ENCODE measurements at regions not wholly inside any gene's neighbourhood (a gene's known extent, or its start where the extent isn't known, plus 50 kb on each side); places are given as distances from the start of the nearest gene placed in this dataset.
"Not testable (repeated sequence)": the region's sequence is repeated elsewhere in the genome, so short reads cannot be mapped to it uniquely, and the experiment has no call there.

GRCh38 chr6:27599859-27600532 is 127.1 kb upstream of the ZNF184 start:
- no peak for DNase-seq (ENCODE audit: low spot score in 2 of 2)
- no peak for FAIRE-seq

DNA sequence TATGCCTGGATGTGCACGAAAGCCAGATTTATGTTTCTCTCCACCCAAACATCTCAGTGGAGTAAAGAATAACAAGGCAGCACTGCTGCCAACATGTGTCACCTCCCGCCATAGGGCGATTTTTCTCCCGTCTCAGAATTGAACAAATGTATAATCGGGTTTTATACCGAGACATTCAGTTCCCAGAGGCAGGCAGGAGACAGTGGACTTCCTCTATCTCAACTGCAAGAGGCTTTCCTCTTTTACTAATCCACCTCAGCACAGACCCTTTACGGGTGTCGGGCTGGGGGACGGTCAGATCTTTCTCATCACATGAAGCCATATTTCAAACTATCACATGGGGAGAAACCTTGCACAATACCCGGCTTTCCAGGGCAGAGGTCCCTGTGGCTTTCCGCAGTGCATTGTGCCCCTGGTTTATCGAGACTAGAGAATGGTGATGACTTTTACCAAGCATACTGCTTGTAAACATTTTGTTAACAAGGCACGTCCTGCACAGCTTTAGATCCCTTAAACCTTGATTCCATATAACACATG is 124.2 kb upstream of the ZNF184 start:
- DNase-seq (ENCODE audit: low spot score in 2 of 2); FAIRE-seq: not testable (repeated sequence)

DNA sequence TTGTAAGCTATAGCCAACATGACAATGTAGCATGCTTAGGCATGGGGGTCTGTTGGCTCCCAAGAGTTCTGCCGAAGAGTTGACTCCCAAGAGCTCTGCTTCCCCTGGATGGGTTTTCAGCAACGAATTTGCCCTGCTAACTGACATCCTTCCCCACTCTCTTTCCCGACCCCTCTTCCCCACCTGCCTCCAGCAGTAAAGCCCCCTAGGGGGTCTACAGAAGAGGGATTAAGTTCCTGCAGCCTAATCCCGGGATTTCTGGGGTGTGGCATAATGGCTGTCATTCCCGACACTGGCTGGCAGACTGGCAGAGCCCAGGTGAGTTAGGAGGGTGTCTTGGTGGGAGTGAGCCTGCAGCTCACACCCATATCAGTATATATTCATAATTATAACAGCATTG is 121.0 kb upstream of the ZNF184 start:
- FAIRE-seq (no peak), DNase-seq (ENCODE audit: low spot score in 2 of 2) (no peak)

GRCh38 chr6:27593200-27593818 is 120.4 kb upstream of the ZNF184 start:
- DNase-seq (ENCODE audit: low spot score in 2 of 2) (no peak), FAIRE-seq (no peak)

DNA sequence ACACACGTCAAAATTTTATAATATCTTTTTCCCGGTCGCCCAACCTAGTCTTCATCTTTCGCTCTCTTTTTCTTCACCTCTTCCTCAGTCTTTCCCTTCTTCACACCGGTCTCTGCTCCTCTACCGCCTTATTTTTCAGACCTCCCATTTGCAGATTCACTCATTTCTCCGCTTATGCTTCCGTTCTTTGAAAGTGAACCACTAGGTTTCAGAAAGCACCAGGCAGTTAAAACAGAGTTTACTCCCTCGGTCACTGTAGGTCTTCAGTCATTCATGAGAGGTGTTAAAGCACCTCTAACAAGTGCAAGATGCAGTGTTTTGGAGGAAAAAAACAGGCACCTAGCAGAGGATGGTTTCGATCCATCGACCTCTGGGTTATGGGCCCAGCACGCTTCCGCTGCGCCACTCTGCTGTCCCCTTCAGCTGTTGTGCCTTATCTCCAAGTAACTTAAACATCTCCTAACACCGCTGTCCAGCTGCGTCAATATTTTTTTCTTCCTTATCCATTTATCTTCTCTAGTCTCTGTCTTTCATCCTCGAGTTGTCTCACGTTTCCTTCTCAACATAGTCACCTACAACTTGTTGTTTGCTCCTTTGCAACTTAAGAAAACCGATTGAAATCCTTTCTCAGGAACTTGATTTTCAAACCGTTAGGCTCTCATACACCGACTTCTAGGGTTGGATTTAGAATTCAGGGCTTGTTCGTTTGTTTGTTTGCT is 119.7 kb upstream of the ZNF184 start:
- DNase-seq (ENCODE audit: low spot score in 2 of 2) = no peak
- no peak for FAIRE-seq

GRCh38 chr6:27591699-27592480 is 119.0 kb upstream of the ZNF184 start:
- no peak for FAIRE-seq

GRCh38 chr6:27585316-27585715 is 112.4 kb upstream of the ZNF184 start:
- not testable (repeated sequence) for DNase-seq (ENCODE audit: low spot score in 2 of 2); FAIRE-seq

More at GRCh38 chr6:27591699-27592480, 119.0 kb upstream of the ZNF184 start:
- no peak for DNase-seq (ENCODE audit: low spot score in 2 of 2)

DNA sequence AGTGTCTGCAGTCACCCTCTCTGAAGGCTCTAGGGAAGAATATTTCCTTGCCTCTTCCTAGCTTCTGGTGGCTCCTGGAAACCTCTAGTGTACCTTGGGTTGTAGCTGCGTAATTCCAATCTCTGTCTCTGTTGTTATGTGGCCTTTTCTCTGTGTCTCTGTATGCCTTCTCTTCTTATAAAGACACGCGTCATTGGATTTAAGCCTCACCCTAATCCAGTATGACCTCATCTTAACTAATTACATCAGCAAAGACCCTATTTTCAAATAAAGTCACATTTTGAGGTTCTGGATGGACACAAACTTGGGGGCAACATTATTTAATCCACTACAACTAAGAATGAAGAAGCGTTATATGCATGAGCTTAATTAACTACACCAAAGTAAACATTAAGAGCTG is 111.4 kb upstream of the ZNF184 start:
- FAIRE-seq (no peak), DNase-seq (ENCODE audit: low spot score in 2 of 2) (no peak)

DNA sequence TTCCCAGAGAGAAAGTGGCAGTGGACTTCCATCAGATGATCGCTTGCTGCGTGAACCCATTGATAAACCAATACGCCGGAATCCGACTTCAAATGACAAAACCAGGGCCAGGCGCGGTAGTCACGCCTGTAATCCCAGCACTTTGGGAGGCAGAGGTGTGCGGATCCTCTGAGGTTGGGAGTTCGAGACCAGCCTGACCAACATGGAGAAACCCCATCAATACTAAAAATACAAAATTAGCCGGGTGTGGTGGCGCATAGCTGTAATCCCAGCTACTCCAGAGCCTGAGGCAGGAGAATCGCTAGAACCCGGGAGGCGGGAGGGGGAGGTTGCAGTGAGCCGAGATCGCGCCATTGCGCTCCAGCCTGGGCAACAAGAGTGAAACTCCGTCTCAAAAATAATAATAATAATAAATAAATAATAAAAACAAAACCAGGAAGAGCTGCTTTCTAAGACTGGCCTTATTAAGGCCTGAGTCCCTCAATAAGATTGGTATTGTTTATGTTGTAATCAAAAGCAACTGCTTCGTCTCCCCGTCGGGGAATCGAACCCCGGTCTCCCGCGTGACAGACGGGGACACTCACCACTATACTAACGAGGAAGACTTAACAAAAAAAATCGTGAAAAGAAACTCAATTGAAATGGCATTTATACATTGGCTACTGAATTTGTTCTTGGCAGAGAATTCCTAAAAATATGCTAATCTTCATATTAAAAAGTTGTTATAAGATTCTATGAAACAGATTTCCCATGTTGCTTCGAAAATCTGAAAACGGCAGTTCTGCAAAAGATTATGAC is 110.2 kb upstream of the ZNF184 start:
- FAIRE-seq (no peak), DNase-seq (ENCODE audit: low spot score in 2 of 2) (no peak)

DNA sequence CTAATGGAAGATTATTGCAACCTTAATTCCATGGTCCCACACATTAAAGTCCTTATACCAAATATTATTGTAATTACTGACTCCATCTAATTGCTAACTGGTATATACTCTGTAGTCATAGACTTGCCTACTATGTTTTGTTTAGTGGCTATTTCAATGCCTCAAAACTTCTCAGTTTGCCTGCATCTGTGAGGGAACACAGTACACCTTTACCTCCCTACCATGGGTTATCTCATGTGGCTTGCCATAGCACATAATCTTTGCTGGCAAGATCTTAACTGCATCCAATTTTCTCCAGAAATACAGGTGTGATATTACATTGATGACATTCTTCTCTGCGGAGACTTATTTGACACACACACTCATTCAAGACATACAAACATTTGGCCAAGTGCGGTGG is 107.1 kb upstream of the ZNF184 start:
- FAIRE-seq = no peak

GRCh38 chr6:27577922-27578321 is 105.0 kb upstream of the ZNF184 start:
- DNase-seq (ENCODE audit: low spot score in 2 of 2) (no peak), FAIRE-seq (no peak)

More for the DNA sequence above, 107.1 kb upstream of the ZNF184 start:
- DNase-seq (ENCODE audit: low spot score in 2 of 2) = no peak

DNA sequence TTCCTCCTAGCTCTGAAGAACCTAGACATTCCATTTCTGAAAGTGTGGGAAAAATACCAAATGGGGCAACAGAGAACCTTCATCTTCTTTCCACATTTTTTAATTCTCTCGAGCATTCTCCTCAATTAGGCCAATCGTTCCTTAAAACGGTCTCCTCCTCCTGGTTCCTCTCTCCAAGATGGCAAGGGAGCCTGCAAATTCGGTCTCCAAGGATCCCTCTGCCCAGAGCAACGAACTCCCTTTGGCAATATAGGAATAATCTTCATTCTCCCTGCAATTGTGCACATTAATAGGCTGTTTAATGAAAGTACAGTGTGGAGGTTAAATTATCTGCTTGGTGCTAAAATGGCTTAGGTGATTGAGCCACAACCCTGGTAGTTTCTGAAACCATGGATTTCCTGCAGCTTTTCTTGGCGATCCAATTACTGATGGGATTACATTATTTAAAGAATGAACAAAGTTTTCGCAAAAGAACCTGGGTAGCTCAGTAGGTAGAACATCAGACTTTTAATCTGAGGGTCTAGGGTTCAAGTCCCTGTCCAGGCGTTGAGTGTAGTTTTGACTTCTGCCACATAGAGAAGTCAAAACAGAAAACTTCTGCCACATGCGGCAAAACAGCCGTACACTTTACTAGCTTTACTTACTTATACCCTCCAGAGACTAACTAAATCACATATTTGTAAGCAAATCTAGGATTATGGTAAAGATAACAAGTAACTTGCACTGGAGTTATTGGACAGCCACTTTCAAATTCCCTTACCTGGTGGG is 102.9 kb upstream of the ZNF184 start:
- DNase-seq (ENCODE audit: low spot score in 2 of 2) (no peak), FAIRE-seq (no peak)

- FAIRE-seq (no peak), DNase-seq (ENCODE audit: low spot score in 2 of 2) (no peak)
Measured at GRCh38 chr6:27568226-27568897, 95.5 kb upstream of the ZNF184 start.

GRCh38 chr6:27565839-27566779 is 93.2 kb upstream of the ZNF184 start:
- FAIRE-seq (no peak), DNase-seq (ENCODE audit: low spot score in 2 of 2) (no peak)

DNA sequence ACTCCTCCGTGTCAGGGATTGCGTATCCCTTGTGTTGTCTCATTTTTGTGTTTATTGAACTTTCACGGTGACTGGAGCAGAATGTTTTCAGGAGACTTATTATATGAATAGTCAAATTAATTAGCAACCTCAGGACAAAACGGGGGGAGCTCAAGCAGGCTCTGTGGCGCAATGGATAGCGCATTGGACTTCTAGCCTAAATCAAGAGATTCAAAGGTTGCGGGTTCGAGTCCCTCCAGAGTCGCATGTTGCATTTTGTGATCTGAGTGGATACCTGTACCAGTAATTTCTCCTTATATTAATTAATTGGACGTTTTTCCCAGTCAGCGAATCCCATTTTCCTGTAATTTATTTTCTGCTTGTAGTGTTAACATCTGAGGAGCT is 89.1 kb upstream of the ZNF184 start:
- FAIRE-seq (no peak), DNase-seq (ENCODE audit: low spot score in 2 of 2) (no peak)

DNA sequence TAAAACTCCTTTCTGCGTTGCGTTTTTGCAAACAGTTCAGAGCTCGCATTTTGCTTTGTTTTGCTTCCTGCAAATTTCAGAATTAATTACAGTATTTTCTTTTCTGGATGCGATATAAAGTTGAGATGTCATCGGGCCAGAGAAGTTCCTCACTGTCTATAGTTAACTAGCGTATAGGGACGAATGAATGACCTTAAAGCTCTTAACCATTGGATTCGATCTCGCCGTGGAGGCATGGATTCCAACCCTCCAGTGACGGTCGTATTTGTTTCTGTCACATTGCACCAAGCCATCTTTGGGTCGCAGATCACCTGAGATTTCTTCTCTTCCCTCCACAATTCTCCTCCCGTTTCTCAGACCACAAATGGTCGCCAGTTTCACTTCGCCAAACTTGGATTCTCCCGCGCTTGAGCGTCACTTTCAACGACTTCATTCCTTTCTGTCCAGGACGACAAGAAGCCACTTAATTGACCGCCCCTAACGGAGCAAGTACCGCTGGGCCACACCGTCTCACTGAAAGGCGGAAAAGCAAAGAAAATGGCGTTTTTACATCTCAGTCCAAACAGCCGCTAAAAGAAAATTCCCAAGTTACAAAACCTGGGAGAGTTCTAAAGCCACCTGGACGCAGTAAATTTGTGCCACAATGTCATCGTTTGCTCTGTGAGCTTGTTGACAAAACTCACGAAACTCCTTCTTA is 85.3 kb upstream of the ZNF184 start:
- DNase-seq (ENCODE audit: low spot score in 2 of 2) (no peak), FAIRE-seq (no peak)

DNA sequence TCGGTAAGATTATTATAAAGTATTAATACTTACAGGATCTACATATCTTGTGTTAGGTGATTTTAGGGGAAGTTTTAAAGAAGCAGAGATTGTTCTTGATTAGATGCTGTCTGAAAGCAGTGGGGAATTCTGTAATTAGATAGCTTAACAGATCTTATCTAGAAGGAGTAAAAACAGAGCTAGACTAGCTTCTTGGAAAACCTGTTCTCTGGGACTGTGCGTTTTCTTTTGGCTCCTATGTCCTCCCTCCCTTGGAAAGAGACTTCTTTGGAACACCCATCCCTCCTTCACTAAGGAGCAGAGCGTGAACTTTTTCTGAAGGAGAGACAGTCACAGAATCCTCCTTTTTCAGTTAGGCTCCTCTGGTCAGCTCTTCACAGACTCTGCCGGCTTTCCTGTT is 83.5 kb upstream of the ZNF184 start:
- DNase-seq (ENCODE audit: low spot score in 2 of 2) (no peak), FAIRE-seq (no peak)

Data from frontal cortex (tissue), 3 donors.